CD1c-positive myeloid dendritic cell (primary cell): ENCODE measurements at regions not wholly inside any gene's neighbourhood (a gene's known extent, or its start where the extent isn't known, plus 50 kb on each side); places are given as distances from the start of the nearest gene placed in this dataset.

Experiments
- DNase-seq: peaks from one replicate; pipeline ENCODE4 v3.0.0-alpha.2; 2016; ENCODE audit errors: extremely low spot score

- no peak for DNase-seq
Observed at GRCh38 chr20:7410150-7410549, 530.1 kb downstream of the HAO1 start.

GRCh38 chr20:7411075-7411474, 529.2 kb downstream of the HAO1 start:
- DNase-seq, result no peak

GRCh38 chr20:7415427-7415826, 524.8 kb downstream of the HAO1 start:
- no peak for DNase-seq

GRCh38 chr20:7416382-7416781, 523.9 kb downstream of the HAO1 start:
- no peak for DNase-seq

- no peak for DNase-seq
Observed at GRCh38 chr20:7420345-7420744, 519.9 kb downstream of the HAO1 start.

- no peak for DNase-seq
Observed at GRCh38 chr20:7426890-7427496, 513.3 kb downstream of the HAO1 start.

GRCh38 chr20:7428946-7429345, 511.3 kb downstream of the HAO1 start:
- DNase-seq, result no peak

GRCh38 chr20:7432612-7433011, 507.6 kb downstream of the HAO1 start:
- DNase-seq, result no peak

GRCh38 chr20:7437311-7437710, 502.9 kb downstream of the HAO1 start:
- DNase-seq, result no peak

GRCh38 chr20:7449269-7449668, 491.0 kb downstream of the HAO1 start:
- DNase-seq, result no peak

GRCh38 chr20:7452890-7453289, 487.4 kb downstream of the HAO1 start:
- DNase-seq, result no peak

- DNase-seq, result no peak
Observed at GRCh38 chr20:7454047-7454446, 486.2 kb downstream of the HAO1 start.

GRCh38 chr20:7458459-7458858, 481.8 kb downstream of the HAO1 start:
- no peak for DNase-seq

- no peak for DNase-seq
Observed at GRCh38 chr20:7459083-7459482, 481.2 kb downstream of the HAO1 start.

GRCh38 chr20:7463290-7463689, 477.0 kb downstream of the HAO1 start:
- DNase-seq, result no peak

- no peak for DNase-seq
Observed at GRCh38 chr20:7470912-7471311, 469.3 kb downstream of the HAO1 start.

- no peak for DNase-seq
Observed at GRCh38 chr20:7490288-7490687, 450.0 kb downstream of the HAO1 start.

GRCh38 chr20:7492257-7492656, 448.0 kb downstream of the HAO1 start:
- no peak for DNase-seq

- no peak for DNase-seq
Observed at GRCh38 chr20:7493311-7493710, 446.9 kb downstream of the HAO1 start.

- DNase-seq, result no peak
Observed at GRCh38 chr20:7496394-7496991, 443.8 kb downstream of the HAO1 start.

GRCh38 chr20:7497985-7498384, 442.3 kb downstream of the HAO1 start:
- no peak for DNase-seq

- DNase-seq, result no peak
Observed at GRCh38 chr20:7499201-7499600, 441.1 kb downstream of the HAO1 start.

- DNase-seq, result no peak
Observed at GRCh38 chr20:7500231-7500663, 440.0 kb downstream of the HAO1 start.

GRCh38 chr20:7503501-7503900, 436.8 kb downstream of the HAO1 start:
- no peak for DNase-seq
